Fibroblast of skin of back (primary cell): ENCODE measurements at regions not wholly inside any gene's neighbourhood (a gene's known extent, or its start where the extent isn't known, plus 50 kb on each side); places are given as distances from the start of the nearest gene placed in this dataset.
"Not testable (repeated sequence)": the region's sequence is repeated elsewhere in the genome, so short reads cannot be mapped to it uniquely, and the experiment has no call there.

Source experiments
- DNase-seq: peaks from one replicate; pipeline ENCODE4 v3.0.0-alpha.2; 2013

- no peak for DNase-seq
Measured at GRCh38 chr13:44747179-44747578, 171.0 kb upstream of the TSC22D1 start.

- DNase-seq: no peak
Measured at GRCh38 chr13:44746690-44747089, 170.6 kb upstream of the TSC22D1 start.

- no peak for DNase-seq
Measured at GRCh38 chr13:44744880-44745633, 168.9 kb upstream of the TSC22D1 start.

DNA sequence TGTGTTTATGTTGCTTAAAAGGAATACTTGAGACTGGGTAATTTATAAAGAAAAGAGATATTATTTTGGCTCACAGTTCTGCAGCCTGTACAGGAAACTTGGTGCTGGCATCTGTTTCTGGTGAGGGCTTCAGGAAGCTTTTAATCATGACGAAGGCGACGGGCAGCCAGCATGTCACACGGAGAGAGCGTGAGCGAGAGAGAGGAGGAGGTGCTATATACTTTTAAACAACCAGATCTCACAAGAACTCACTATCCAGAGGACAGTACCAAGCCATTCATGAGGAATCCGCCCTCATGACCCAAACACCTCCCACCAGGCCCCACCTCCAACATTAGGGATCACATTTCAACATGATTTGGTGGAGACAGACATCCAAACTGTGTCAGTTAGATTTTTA lies 163.4 kb upstream of the TSC22D1 start:
- no peak for DNase-seq

GRCh38 chr13:44739120-44739519 lies 163.0 kb upstream of the TSC22D1 start:
- DNase-seq: no peak

- DNase-seq: no peak
Measured at GRCh38 chr13:44738463-44738862, 162.3 kb upstream of the TSC22D1 start.

DNA sequence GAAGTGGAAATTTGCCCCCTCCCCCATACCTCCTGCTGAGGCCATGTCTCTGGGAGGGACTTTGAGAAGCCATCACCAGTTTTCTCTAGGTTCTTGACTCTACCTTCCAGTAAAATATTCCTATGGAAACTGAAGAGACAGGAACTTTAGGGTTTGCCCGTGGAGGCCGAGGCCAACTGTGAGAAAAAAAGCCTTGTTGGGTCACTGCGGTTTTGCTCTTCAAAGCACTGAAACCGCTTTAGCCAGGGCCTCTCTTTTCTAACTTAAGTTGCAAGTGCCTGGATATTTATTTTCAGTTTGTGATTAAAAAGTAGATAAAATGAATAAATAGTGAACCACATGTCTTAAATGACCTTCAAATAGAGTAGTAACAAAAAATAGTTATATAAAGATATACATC lies 159.7 kb upstream of the TSC22D1 start:
- no peak for DNase-seq

DNA sequence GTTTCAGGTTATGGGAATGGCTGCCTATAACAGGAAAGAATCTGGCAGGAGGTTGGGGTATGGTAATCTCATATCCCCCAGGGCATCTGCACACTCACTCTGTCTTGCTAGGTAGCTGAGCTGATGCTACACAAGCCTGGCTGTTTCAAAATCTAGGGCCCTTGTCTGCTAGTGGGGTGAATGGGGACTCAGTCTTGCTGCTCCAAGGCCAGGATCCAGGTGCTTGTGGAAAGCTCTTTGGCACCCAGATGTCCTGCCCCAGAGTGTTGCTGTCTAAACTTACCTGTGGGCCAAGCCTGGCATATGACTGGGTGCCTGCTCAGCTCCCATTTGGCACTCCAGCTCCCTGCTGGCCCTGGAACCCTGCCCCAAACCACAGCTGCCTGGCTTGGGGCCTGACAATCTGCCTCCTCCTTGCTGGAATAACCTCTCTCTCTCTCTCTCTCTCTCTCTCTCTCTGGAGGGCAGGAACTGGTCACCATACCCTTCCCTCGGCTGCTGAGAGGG lies 158.1 kb upstream of the TSC22D1 start:
- peak; percentile 24 for DNase-seq

DNA sequence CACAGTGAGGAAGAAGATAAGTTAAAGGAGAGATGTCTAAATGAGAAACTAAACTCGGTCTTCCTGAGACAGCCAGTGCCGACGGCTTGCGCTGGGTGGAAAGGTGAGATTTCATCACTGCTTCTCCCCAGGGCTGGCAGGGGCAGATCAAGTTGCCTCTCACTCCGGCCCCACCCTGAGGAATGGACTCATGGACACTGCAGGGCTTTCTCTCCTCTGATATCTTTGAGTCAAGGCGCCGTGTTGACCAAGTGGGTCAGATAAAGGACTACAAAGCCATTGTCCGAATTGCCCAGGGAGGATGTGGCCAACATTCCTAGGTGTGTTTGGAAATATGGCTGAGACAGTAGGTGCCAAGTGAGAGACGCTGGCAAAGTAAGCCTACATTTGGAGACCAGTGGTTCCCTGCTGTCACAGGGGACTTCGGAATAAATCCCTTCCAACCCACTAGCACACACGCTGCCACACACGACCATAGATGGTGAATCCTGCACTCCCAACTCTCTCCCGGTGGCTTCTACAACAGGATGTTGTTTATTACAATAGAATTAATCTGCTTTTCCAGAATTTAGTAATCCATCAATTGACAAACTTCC lies 156.5 kb upstream of the TSC22D1 start:
- DNase-seq: no peak

DNA sequence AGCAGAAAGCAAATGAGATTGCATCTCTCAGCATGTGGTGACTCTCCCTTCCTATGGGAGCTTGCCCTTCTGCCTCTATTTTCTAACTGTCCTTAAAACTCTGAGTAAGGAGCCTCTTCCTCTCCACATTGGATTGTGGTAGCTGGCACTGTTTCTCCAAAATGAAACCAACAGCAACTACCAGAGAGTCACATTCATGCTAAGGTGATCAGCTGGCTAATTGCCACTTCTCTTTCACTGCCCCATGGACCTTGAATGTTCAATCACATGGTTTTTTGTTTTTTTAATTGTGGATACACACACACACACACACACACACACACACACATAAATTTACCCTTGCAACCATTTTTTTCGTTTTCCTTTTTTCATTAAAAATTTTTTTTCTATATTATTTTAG lies 154.7 kb upstream of the TSC22D1 start:
- no peak for DNase-seq

GRCh38 chr13:44730099-44730498 lies 154.0 kb upstream of the TSC22D1 start:
- no peak for DNase-seq

DNA sequence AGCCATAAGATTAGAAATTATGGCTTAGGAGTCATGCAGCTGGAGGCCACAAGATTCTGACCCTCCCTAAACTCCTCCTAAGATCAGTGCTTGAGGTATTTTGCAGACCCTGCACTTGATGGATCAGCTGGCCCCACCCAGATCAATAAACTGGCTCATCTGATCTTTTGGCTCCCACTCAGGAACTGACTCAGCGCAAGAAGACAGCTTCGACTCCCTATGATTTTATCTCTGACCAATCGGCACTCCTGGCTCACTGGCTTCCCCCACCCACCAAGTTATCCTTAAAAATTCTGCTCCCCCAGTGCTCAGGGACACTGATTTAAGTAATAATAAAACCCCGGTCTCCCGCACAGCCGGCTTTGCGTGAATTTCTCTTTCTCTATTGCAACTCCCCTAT lies 151.5 kb upstream of the TSC22D1 start:
- DNase-seq: not testable (repeated sequence)

GRCh38 chr13:44726778-44727177 lies 150.6 kb upstream of the TSC22D1 start:
- no peak for DNase-seq

GRCh38 chr13:44726214-44726613 lies 150.1 kb upstream of the TSC22D1 start:
- peak; percentile 86 for DNase-seq

DNA sequence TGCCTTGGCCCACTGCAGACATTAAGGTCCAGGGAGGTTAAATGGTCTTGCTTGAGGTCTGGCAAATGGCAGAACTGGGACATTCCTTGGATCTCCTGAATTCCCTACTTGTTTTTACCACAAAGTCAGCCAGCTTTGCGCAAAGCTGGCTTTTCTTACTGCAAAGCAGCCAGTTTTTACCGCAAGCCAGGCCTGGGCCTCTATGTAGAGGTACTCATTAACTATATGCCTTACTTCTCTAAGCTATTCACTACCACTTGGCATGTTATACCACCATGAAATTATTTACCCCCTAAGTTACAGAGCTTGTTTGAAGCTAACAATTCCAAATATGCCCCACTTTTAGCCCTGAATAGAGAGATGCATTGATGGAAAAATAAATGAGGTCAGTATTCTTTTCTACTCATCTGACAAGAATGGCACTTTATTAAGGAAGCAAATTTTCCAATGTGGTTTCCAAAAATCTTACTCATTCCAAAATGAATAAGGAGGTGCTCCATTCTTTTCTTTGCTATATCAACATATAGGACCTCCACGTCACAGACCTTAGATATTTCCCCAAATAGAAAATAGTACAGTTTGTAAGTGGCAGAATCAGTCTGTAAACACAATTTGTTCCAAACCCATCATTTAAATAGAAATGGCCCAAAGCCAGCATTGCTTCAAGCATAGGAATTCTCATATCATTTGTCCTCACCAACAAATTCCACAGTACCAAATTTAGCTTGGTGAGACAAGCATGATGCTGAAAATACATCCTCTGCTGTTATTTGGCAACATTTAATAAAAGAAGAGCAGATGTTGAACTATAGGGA lies 143.9 kb upstream of the TSC22D1 start:
- peak; percentile 96 for DNase-seq

DNA sequence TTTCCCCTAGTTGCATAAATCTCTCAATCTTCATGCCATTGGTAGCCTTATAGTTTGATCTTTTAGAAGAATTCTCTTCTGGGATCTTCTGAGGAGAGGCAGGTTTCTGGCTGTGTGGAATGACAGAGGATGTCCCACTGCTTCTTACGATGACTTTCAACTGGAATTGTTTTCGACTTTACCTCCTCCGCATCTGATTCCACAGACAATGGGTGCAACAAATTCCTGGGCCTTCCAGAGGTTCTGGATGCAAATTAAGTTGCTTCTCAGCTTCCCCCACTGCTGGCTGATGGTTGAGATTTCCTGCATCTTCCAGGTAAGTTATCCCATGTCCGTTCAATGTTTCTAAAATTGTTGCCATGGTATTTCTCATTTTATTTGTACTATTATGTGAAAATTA lies 142.3 kb upstream of the TSC22D1 start:
- no peak for DNase-seq

- no peak for DNase-seq
Measured at GRCh38 chr13:44715287-44716230, 139.4 kb upstream of the TSC22D1 start.

GRCh38 chr13:44713788-44714469 lies 137.8 kb upstream of the TSC22D1 start:
- DNase-seq: peak; percentile 99

DNA sequence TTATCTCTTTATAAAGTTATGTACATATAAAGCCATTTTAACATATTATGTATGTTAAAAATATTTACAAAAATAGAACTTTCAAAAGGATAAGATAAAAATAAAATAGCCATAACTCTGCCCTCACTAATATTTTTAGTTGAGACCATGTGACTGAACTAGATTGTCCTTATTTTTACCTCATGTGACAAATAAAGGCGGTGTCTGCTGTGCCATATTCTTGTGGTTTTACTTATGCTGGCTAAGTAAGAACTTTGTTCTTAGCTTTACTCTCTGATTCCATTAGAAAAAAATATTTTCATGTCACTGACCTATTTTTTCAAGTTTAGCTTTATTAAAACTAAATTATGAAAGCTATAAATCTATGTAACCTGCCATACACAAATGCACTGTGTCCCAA lies 135.6 kb upstream of the TSC22D1 start:
- DNase-seq: no peak

DNA sequence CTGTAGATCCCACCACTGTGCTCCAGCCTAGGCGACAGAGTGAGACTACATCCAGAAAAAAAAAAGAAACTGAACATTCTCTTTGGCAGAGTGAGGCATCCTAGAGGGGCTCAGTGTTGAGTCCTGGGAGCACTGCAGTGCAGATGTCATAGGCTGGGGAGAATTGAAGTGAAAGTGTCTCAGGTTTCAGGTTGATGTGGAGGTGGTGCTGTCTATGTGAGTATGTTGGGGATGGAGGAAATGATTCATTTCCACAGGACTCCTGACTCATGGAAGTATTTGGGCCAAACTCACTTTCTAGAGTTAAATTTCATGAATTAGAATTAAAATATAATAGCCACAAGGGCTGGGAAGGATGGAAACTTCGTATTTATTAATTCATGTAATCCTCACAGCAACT lies 134.4 kb upstream of the TSC22D1 start:
- DNase-seq: peak; percentile 94

DNA sequence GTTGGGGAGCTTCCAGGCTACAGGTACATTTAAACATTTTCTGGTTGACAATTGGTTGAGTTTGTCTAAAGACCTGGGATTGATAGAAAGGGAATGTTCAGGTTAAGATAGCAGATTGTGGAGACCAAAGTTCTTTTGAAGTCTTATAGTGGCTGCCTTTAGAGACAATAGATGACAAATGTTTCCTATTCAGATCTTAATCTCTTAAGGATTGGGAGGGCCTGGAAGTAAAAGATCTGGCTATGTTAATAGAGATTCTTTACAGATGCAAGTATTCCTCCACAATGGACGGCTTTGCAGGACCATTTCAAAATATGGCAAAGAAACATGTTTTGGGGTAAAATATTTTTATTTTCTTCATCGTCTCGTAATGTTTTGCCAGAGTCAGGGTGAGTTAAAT lies 128.7 kb upstream of the TSC22D1 start:
- not testable (repeated sequence) for DNase-seq

GRCh38 chr13:44703371-44703770 lies 127.2 kb upstream of the TSC22D1 start:
- DNase-seq: peak; percentile 54
